SJSA1 (cell line): ENCODE measurements at regions not wholly inside any gene's neighbourhood (a gene's known extent, or its start where the extent isn't known, plus 50 kb on each side); places are given as distances from the start of the nearest gene placed in this dataset.
"Not testable (repeated sequence)": the region's sequence is repeated elsewhere in the genome, so short reads cannot be mapped to it uniquely, and the experiment has no call there.

Source experiments
- DNase-seq, 2 experiments: peaks; one replicate each; pipeline ENCODE4 v3.0.0-alpha.2; 2015 to 2020; ENCODE audit warnings: low spot score in 2 of 2, low read depth in 1 of 2
- H3K27ac ChIP-seq: fragments of 250-450 bp; sonication (Bioruptor Pico); 2 replicates; pipeline ENCODE4 v1.5.1; 2020; ENCODE audit warnings: mild to moderate bottlenecking, moderate library complexity
- H3K27me3 ChIP-seq: fragments of 250-450 bp; sonication (Bioruptor Pico); replicated peaks from 2 replicates; pipeline ENCODE4 v1.5.1; 2020; ENCODE audit warnings: mild to moderate bottlenecking, moderate library complexity
- H3K36me3 ChIP-seq: fragments of 250-450 bp; sonication (Bioruptor Pico); 2 replicates; pipeline ENCODE4 v1.5.1; 2020; ENCODE audit warnings: mild to moderate bottlenecking
- H3K4me1 ChIP-seq: fragments of 250-450 bp; sonication (Bioruptor Pico); replicated peaks from 2 replicates; pipeline ENCODE4 v1.6.1; 2021; ENCODE audit warnings: mild to moderate bottlenecking
- H3K4me3 ChIP-seq: fragments of 250-450 bp; sonication (Bioruptor Pico); 2 replicates; pipeline ENCODE4 v1.5.1; 2020; ENCODE audit warnings: mild to moderate bottlenecking
- H3K9me3 ChIP-seq: fragments of 250-450 bp; sonication (Bioruptor Pico); replicated peaks from 2 replicates; pipeline ENCODE4 v1.5.1; 2020; ENCODE audit warnings: mild to moderate bottlenecking

DNA sequence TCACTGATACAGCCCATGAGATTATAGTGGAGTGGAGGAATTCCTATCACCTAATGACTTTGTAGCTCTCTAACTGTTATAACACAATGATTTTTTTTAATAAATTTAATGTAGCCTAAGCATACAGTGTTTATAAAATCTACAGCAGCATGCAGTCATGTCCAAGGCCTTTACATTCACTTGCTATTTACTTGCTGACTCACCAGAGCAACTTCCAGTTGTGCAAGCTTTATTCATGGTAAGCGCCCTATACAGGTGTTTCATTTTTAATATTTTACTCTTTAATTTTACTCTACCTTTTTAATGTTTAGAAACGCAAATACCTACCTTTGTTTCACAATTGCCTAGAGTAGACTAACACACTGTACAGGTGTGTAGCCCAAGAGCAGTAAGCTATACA, 1652.2 kb downstream of the BRINP3 start:
- H3K4me3 ChIP-seq: no peak overlapping the region
- H3K9me3 ChIP-seq: no peaks in the 10 kb centered on the region
- no peaks in the 10 kb centered on the region for H3K36me3 ChIP-seq
- no peaks in the 10 kb centered on the region for H3K27me3 ChIP-seq
- H3K27ac ChIP-seq: no peak overlapping the region
- no peaks in the 10 kb centered on the region for H3K4me1 ChIP-seq
- no peak for DNase-seq

DNA sequence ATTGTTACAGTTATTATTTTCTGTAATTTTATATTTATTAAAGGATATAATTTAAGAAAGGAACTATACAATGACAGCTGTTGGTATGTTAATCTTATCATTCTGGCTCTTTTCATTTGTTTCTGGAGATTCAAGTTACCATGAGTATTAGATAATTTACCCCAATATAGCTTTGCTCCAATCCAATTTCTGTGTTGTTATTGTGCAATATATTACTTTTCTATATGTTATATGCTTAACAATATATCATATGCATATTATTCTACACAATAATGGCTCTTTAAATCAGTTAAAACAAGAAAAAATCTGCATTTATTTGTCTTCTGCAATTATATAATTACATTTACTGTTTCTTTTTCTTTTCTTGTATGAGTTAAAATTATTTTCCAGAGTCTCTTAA, 1650.9 kb downstream of the BRINP3 start:
- no peak for DNase-seq
- H3K36me3 ChIP-seq: no peaks in the 10 kb centered on the region
- H3K4me3 ChIP-seq: no peak overlapping the region
- no peaks in the 10 kb centered on the region for H3K9me3 ChIP-seq
- no peaks in the 10 kb centered on the region for H3K4me1 ChIP-seq
- H3K27ac ChIP-seq: no peak overlapping the region
- H3K27me3 ChIP-seq: no peaks in the 10 kb centered on the region

DNA sequence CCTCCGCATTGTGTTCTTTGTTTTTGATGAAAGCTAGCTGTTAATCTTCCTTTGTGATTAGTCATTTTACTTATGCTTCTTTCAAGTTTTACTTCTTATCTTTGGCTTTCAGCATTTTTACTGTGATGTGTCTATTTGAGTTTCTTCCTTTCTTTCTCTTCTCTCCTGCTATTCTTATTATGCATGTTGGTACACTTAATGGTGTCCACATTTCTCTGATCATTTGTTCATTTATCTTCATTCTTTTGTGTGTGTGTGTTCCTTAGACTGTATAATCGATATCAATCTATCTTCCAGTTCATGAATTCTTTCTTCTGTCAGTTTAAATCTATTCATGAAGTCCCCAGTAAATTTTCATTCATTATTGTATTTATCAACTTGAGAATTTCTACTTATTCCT, 1650.3 kb downstream of the BRINP3 start:
- Histone ChIP-seq H3K4me3 (no peak overlapping the region), H3K36me3 (no peaks in the 10 kb centered on the region), H3K27ac (no peak overlapping the region), H3K27me3 (no peaks in the 10 kb centered on the region), H3K9me3 (no peaks in the 10 kb centered on the region), H3K4me1 (no peaks in the 10 kb centered on the region)
- no peak for DNase-seq

DNA sequence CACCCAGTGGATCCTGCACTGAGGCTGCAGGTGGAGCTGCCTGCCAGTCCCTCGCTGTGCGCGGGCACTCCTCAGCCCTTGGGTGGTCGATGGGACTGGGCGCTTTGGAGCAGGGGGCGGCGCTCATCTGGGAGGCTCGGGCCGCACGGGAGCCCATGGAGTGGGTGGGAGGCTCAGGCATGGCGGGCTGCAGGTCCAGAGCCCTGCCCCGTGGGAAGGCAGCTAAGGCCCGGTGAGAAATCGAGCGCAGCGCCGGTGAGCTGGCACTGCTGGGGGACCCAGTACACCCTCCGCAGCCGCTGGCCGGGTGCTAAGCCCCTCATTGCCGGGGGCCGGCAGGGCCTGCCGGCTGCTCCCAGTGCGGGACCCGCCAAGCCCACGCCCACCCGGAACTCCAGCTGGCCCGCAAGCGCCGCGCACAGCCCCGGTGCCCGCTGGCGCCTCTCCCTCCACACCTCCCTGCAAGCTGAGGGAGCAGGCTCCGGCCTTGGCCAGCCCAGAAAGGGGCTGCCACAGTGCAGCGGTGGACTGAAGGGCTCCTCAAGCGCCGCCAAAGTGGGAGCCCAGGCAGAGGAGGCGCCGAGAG, 1636.5 kb downstream of the BRINP3 start:
- not testable (repeated sequence) for H3K4me1 ChIP-seq, H3K4me3 ChIP-seq, H3K9me3 ChIP-seq, H3K27ac ChIP-seq, DNase-seq, H3K27me3 ChIP-seq, H3K36me3 ChIP-seq

DNA sequence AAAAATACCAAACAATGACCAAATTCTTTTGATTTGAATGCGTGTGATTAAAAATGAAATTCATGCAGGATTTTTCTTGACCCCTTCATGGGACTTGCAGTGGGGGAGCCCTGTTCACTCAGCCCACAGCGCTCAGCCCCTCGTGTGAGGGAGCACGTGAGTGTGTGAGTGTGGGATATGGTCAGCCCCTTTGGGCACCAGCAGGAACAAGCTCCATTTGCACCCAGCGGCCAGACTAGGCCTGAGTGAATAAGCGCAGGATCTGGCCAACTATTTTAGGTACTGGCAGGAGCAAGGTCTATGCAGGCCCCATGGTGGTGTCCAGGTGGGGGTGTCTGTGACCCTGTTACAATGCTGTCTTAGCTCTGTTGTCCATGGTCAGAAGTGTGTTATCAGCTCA, 1631.2 kb downstream of the BRINP3 start:
- Histone ChIP-seq H3K4me3 (no peak overlapping the region), H3K36me3 (no peaks in the 10 kb centered on the region), H3K4me1 (no peaks in the 10 kb centered on the region), H3K27me3 (no peaks in the 10 kb centered on the region), H3K9me3 (no peaks in the 10 kb centered on the region), H3K27ac (no peak overlapping the region)
- DNase-seq: no peak

DNA sequence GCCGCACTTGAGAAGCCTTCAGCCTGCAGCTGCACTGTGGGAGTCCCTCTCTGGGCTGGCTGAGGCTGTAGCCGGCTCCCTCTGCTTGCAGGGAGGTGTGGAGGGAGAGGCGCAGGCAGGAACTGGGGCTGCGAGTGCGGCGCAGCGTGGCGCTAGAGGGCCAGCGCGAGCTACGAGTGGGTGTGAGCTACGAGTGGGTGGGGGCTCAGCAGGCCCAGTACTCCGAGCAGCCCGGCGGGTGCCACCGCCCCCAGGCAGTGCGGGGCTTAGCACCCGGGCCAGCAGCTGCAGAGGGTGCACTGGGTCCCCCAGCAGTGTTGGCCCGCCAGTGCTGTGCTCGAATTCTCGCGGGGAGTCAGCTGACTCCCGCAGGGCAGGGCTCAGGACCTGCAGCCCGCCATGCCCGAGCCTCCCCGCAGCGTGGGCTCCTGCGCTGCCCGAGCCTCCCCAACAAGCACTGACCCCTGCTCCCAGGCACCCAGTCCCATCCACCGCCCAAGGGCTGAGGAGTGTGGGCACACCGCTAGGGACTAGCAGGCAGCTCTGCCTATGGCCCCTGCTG, 1620.1 kb downstream of the BRINP3 start:
- Histone ChIP-seq H3K4me3 (no peak overlapping the region), H3K27me3 (no peaks in the 10 kb centered on the region), H3K9me3 (no peaks in the 10 kb centered on the region; the same call in none of the 2 replicates), H3K4me1 (no peaks in the 10 kb centered on the region), H3K27ac (no peak overlapping the region), H3K36me3 (no peaks in the 10 kb centered on the region)
- no peak for DNase-seq

DNA sequence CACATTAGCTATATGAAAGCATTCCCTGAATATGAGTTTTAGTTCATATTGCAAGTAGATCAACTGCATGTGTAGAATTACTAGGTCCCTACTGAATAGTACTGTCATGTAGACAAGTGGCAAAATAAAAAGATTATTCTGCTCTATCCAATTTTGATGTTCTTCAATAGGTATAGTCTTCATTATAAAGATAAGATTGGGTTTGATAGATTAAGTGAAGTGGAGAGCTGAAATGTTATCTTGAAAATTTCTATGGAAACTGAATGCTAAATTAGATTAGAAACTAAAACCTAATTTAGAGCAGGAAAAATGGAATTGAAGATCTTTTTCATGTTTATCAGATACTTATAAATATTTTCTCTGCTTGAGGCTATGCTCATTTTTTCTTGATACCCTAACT, 1610.0 kb downstream of the BRINP3 start:
- H3K9me3 ChIP-seq: peaks cover 3% of the 10 kb centered on the region; the same call in 1 of the 2 replicates
- no peaks in the 10 kb centered on the region for H3K4me1 ChIP-seq
- no peak for DNase-seq
- no peak overlapping the region for H3K4me3 ChIP-seq
- no peaks in the 10 kb centered on the region for H3K27me3 ChIP-seq
- H3K27ac ChIP-seq: no peak overlapping the region
- H3K36me3 ChIP-seq: no peaks in the 10 kb centered on the region

DNA sequence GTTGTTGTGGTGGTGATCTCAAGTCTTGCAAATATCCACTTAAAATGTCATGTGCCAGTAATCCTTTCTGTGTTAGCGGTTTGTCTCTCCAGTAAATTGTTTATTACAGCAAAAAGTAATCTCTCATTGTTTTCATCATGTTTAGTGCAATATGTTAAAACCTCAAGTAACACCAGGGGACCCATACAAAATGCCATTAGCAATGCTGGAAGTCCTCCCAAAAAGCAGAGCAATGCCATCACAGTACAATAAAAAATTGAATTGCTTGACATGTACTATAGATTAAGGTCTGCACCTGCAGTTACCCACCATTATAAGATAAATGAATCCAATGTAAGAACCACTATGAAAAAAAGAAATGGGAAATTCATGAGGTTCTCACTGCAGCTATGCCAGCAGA, 1606.5 kb downstream of the BRINP3 start:
- no peaks in the 10 kb centered on the region for H3K27me3 ChIP-seq
- no peaks in the 10 kb centered on the region for H3K36me3 ChIP-seq
- no peak overlapping the region for H3K4me3 ChIP-seq
- no peak for DNase-seq
- H3K9me3 ChIP-seq: peaks cover under 1% of the 10 kb centered on the region; the same call in 1 of the 2 replicates
- H3K4me1 ChIP-seq: no peaks in the 10 kb centered on the region
- no peak overlapping the region for H3K27ac ChIP-seq

DNA sequence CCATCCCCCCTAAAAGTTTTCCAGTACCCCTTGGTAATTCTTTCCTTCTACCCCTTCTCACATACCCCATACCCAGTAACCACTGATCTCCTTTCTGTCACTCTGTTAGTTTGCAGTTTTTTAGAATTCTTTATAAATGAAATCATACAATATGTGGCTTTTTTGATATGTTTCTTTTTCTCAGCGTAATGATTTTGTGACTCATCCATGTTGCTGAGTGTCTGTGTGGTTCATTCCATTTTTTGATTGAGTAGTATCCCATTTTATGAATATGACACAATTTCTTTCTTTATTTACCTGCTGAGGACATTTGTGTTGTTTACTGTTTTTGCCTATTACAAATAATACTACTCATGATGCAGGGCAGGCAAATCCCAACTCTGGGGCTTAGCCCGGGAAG, 1605.3 kb downstream of the BRINP3 start:
- no peaks in the 10 kb centered on the region for H3K9me3 ChIP-seq

DNA sequence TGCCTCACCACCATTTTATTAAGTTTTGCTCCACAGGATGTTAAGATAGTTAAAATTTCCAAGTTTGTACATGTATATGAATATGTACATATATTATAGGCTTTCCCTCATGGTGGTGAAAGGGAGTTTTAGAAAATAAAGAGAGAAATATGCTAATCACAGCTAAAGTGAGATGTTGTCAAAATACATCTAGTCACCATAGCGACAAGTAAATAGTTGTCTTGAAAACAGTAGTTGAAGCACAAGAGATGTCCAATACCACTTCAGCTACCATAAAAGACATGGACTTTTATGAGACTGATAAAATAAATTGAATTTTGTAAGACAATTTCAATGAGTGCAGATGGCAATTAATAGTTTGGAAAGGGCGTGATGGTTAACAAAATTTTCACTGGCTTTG, 1600.0 kb downstream of the BRINP3 start:
- Histone ChIP-seq H3K4me1 (no peaks in the 10 kb centered on the region), H3K9me3 (peaks cover 8% of the 10 kb centered on the region; the same call in 1 of the 2 replicates)
- DNase-seq: no peak

More for the DNA sequence above, 1605.3 kb downstream of the BRINP3 start:
- H3K4me3 ChIP-seq: no peak overlapping the region
- no peaks in the 10 kb centered on the region for H3K36me3 ChIP-seq
- no peak for DNase-seq
- H3K27me3 ChIP-seq: no peaks in the 10 kb centered on the region
- H3K4me1 ChIP-seq: no peaks in the 10 kb centered on the region
- H3K27ac ChIP-seq: no peak overlapping the region

DNA sequence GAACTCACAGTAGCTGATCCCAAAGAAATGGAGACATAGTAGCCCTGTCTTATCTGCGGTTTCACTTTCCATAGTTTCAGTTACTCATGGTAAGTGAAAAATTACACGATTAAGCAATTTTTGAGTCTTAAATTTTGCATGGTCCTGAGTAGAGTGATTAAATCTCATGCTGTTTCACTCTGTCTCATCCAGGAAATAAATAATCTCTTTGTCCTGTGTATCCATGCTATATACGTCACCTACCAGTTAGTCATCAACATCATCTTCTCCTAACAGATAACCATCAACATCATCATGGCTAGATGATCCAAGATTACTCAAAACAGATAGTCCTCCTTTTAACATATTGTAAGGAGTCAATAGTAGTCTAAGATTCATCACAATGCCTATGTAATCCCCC, 1589.3 kb downstream of the BRINP3 start:
- no peak for DNase-seq
- Histone ChIP-seq H3K36me3 (no peaks in the 10 kb centered on the region), H3K9me3 (0 out of 2 replicates have a peak, but pooled peaks cover 2% of the 10 kb centered on the region), H3K27ac (no peak overlapping the region), H3K27me3 (no peaks in the 10 kb centered on the region), H3K4me3 (no peak overlapping the region), H3K4me1 (no peaks in the 10 kb centered on the region)

More for the DNA sequence above, 1600.0 kb downstream of the BRINP3 start:
- no peak overlapping the region for H3K27ac ChIP-seq
- no peaks in the 10 kb centered on the region for H3K36me3 ChIP-seq
- no peaks in the 10 kb centered on the region for H3K27me3 ChIP-seq
- no peak overlapping the region for H3K4me3 ChIP-seq

DNA sequence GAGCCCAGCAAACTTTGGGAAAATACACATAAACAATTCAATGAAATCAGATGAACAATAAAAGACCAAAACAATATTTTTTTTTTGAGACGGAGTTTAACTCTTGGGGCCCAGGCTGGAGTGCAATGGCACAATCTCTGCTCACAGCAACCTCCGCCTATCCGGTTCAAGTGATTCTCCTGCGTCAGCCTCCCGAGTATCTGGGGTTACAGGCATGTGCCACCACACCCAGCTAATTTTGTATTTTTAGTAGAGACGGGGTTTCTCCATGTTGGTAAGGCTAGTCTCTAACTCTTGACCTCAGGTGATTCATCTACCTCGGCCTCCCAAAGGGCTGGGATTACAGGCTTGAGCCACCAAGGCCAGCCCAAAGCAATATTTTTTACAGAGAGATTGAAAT, 1588.5 kb downstream of the BRINP3 start:
- Histone ChIP-seq H3K36me3 (no peaks in the 10 kb centered on the region), H3K4me1 (no peaks in the 10 kb centered on the region), H3K4me3 (no peak overlapping the region), H3K27me3 (no peaks in the 10 kb centered on the region), H3K9me3 (0 out of 2 replicates have a peak, but pooled peaks cover 2% of the 10 kb centered on the region), H3K27ac (no peak overlapping the region)
- no peak for DNase-seq

DNA sequence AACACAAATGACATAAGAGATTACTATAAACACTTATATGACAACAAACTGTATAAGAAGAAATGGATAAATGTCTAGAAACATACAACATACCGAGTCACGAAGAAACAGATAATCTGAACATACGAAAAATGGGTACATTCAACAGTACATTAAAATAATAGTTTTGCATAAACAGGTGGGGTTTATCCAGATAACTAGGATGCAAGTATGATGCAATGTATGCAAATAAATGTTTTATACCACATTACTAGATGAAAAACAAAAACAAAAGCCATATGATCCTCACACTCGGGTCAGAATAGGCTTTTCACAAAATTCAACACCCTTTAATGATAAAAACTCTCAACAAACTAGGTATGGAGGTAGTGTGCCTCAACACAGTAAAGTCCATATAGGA, 1585.7 kb downstream of the BRINP3 start:
- Histone ChIP-seq H3K4me3 (no peak overlapping the region), H3K27me3 (no peaks in the 10 kb centered on the region), H3K36me3 (no peaks in the 10 kb centered on the region), H3K4me1 (no peaks in the 10 kb centered on the region), H3K27ac (no peak overlapping the region), H3K9me3 (0 out of 2 replicates have a peak, but pooled peaks cover 2% of the 10 kb centered on the region)
- DNase-seq: no peak

DNA sequence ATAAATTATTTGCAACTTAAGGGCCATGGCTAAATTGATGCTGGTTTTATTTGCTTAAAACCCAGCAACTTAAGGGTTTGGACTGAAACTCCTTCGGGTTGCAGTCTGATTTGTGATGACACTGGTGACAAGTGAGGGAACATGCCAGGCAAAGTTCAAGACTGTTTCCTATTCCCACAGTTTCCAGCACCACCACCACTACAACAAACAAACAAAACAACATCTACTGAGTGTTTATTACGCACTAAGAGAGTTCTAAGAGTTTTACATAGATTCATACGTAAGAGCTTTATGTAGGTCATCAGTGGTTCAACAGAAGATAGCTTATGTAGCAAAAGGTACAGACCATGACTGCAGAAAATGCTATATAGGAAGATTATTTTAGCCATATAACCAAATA, 1582.1 kb downstream of the BRINP3 start:
- no peak overlapping the region for H3K4me3 ChIP-seq
- H3K27ac ChIP-seq: no peak overlapping the region
- H3K9me3 ChIP-seq: no peaks in the 10 kb centered on the region
- H3K36me3 ChIP-seq: no peaks in the 10 kb centered on the region
- DNase-seq: no peak
- H3K4me1 ChIP-seq: no peaks in the 10 kb centered on the region
- no peaks in the 10 kb centered on the region for H3K27me3 ChIP-seq

DNA sequence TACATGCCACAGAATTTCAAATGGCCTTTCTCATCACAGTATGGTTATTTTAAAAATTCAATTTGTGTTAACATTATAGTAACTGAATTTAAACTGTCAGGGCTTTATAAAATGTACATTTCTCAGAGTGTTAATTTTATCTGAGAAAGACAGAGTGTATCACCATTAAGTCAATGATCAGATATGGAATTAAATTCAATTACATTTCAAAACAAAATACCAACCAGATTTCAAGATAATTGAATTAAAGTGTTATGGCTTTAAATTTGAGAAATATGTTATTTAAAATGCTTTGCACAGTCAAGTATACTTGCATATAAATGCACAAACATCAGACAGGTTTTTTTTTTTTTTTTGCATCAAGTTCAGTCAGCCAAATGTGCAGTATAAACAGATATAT, 1574.4 kb downstream of the BRINP3 start:
- Histone ChIP-seq H3K36me3 (no peaks in the 10 kb centered on the region), H3K27me3 (no peaks in the 10 kb centered on the region), H3K4me1 (no peaks in the 10 kb centered on the region), H3K9me3 (0 out of 2 replicates have a peak, but pooled peaks cover 7% of the 10 kb centered on the region), H3K4me3 (no peak overlapping the region), H3K27ac (no peak overlapping the region)
- DNase-seq: no peak
